WTC11 (cell line): ENCODE measurements at regions not wholly inside any gene's neighbourhood (a gene's known extent, or its start where the extent isn't known, plus 50 kb on each side); places are given as distances from the start of the nearest gene placed in this dataset.

ENCODE experiments used
- ATAC-seq: fragments of 200-7000 bp; cut with Tn5 transposase; 2 replicates; pipeline ENCODE4 v1.10.0; 2021; ENCODE audit warnings: mild to moderate bottlenecking, moderate library complexity
- CTCF ChIA-PET: fragments of 300-600 bp; sonication (Branson Sonifier 250); formaldehyde crosslinking; loops from one replicate; lab custom pipeline; 2021; ENCODE audit warnings: antibody characterized with exemption; lab: Charles Lee
- POLR2A ChIA-PET: fragments of 350-600 bp; sonication (Branson Sonifier 250); formaldehyde crosslinking; loops from one replicate; lab custom pipeline; 2021; ENCODE audit warnings: antibody characterized with exemption; lab: Charles Lee
- DNase-seq: peaks from one replicate; pipeline ENCODE4 v3.0.0; 2021; ENCODE audit warnings: low spot score
- H3K27ac Mint-ChIP-seq: 2 replicates; pipeline ENCODE4 v1.8.0; 2021; ENCODE audit warnings: mixed read lengths
- H3K27me3 Mint-ChIP-seq: 2 replicates; pipeline ENCODE4 v1.8.0; 2021; ENCODE audit warnings: low read depth, mild to moderate bottlenecking, moderate library complexity, mixed read lengths
- H3K36me3 Mint-ChIP-seq: 2 replicates; pipeline ENCODE4 v1.8.0; 2021; ENCODE audit warnings: mixed read lengths
- H3K4me1 Mint-ChIP-seq: 2 replicates; pipeline ENCODE4 v1.8.0; 2022; ENCODE audit warnings: mixed read lengths
- H3K4me3 Mint-ChIP-seq: 2 replicates; pipeline ENCODE4 v1.8.0; 2021; ENCODE audit warnings: mild to moderate bottlenecking, moderate library complexity, mixed read lengths
- H3K9me3 Mint-ChIP-seq: 2 replicates; pipeline ENCODE4 v1.8.0; 2021; ENCODE audit warnings: mixed read lengths
- ATF3 ChIP-seq: sonication (generic); formaldehyde crosslinking; conservative IDR thresholded peaks from 2 replicates; pipeline ENCODE4 v1.8.1; 2022; ENCODE audit warnings: mild to moderate bottlenecking, missing genetic modification reagents
- E2F5 ChIP-seq: sonication (generic); formaldehyde crosslinking; IDR thresholded peaks from 2 replicates; pipeline ENCODE4 v1.8.1; 2022; ENCODE audit warnings: mild to moderate bottlenecking, moderate library complexity, missing genetic modification reagents
- ESRRA ChIP-seq: sonication (generic); formaldehyde crosslinking; IDR thresholded peaks from 2 replicates; pipeline ENCODE4 v1.8.1; 2022; ENCODE audit warnings: mild to moderate bottlenecking, missing genetic modification reagents, borderline replicate concordance
- ETV6 ChIP-seq: sonication (generic); formaldehyde crosslinking; IDR thresholded peaks from 2 replicates; pipeline ENCODE4 v1.8.1; 2022; ENCODE audit warnings: mild to moderate bottlenecking, missing genetic modification reagents
- FOXJ3 ChIP-seq: sonication (generic); formaldehyde crosslinking; IDR thresholded peaks from 2 replicates; pipeline ENCODE4 v1.9.0; 2021; ENCODE audit warnings: missing genetic modification reagents, mild to moderate bottlenecking, borderline replicate concordance
- FOXK1 ChIP-seq: sonication (generic); formaldehyde crosslinking; IDR thresholded peaks from 2 replicates; pipeline ENCODE4 v1.8.0; 2022; ENCODE audit warnings: mild to moderate bottlenecking, moderate library complexity, missing genetic modification reagents
- HMGA2 ChIP-seq: fragments of 250-450 bp; sonication (Bioruptor Pico); IDR thresholded peaks from 2 replicates; pipeline ENCODE4 v1.4.0; 2021; ENCODE audit warnings: mild to moderate bottlenecking, moderate library complexity
- MYBL2 ChIP-seq: sonication (generic); formaldehyde crosslinking; IDR thresholded peaks from 2 replicates; pipeline ENCODE4 v1.8.1; 2023; ENCODE audit warnings: mild to moderate bottlenecking, moderate library complexity, missing genetic modification reagents
- NR1H2 ChIP-seq: sonication (generic); formaldehyde crosslinking; IDR thresholded peaks from 2 replicates; pipeline ENCODE4 v1.9.0; 2021; ENCODE audit warnings: mild to moderate bottlenecking, moderate library complexity, missing genetic modification reagents
- RELA ChIP-seq: sonication (generic); formaldehyde crosslinking; IDR thresholded peaks from 2 replicates; pipeline ENCODE4 v1.8.1; 2022; ENCODE audit warnings: missing genetic modification reagents, mild to moderate bottlenecking, borderline replicate concordance
- RORB ChIP-seq: fragments of 250-450 bp; sonication (Bioruptor Pico); IDR thresholded peaks from 2 replicates; pipeline ENCODE4 v1.9.0; 2021; ENCODE audit warnings: mild to moderate bottlenecking
- TEAD1 ChIP-seq: sonication (generic); formaldehyde crosslinking; IDR thresholded peaks from 2 replicates; pipeline ENCODE4 v1.8.0; 2022; ENCODE audit warnings: mild to moderate bottlenecking, missing genetic modification reagents
- ZNF219 ChIP-seq: sonication (generic); formaldehyde crosslinking; IDR thresholded peaks from 2 replicates; pipeline ENCODE4 v1.8.0; 2023; ENCODE audit warnings: missing genetic modification reagents, mild to moderate bottlenecking, borderline replicate concordance
- TF ChIP-seq, protein P1 (sequence below): sonication (generic); formaldehyde crosslinking; IDR thresholded peaks from 2 replicates; pipeline ENCODE4 v1.8.0; 2022; ENCODE audit warnings: missing genetic modification reagents
- TF ChIP-seq, protein P2 (sequence below): fragments of 250-450 bp; sonication (Bioruptor Pico); conservative IDR thresholded peaks from 2 replicates; pipeline ENCODE4 v1.9.0; 2021; ENCODE audit warnings: mild to moderate bottlenecking
- TF ChIP-seq, protein P3 (sequence below): sonication (generic); formaldehyde crosslinking; IDR thresholded peaks from 2 replicates; pipeline ENCODE4 v1.8.0; 2022; ENCODE audit warnings: mild to moderate bottlenecking, missing genetic modification reagents

- Mint-ChIP-seq H3K9me3 (no peaks in the 10 kb centered on the region), H3K36me3 (no peaks in the 10 kb centered on the region), H3K27me3 (no peaks in the 10 kb centered on the region; the same call in 1 of the 2 replicates), H3K4me3 (no peak overlapping the region), H3K4me1 (peaks cover 11% of the 10 kb centered on the region), H3K27ac (no peak overlapping the region)
- CTCF ChIA-PET: no interaction called here
- ATAC-seq (no peak), DNase-seq (no peak)
- TF ChIP-seq NR1H2 (CRISPR knock-in tag) (no peak), ATF3 (CRISPR knock-in tag) (no peak), ZNF219 (CRISPR knock-in tag) (no peak), ESRRA (no peak)
- POLR2A ChIA-PET: no interaction called here
Observed at GRCh38 chr12:67926063-67926462, 63.2 kb upstream of the IFNG-AS1 start.

DNA sequence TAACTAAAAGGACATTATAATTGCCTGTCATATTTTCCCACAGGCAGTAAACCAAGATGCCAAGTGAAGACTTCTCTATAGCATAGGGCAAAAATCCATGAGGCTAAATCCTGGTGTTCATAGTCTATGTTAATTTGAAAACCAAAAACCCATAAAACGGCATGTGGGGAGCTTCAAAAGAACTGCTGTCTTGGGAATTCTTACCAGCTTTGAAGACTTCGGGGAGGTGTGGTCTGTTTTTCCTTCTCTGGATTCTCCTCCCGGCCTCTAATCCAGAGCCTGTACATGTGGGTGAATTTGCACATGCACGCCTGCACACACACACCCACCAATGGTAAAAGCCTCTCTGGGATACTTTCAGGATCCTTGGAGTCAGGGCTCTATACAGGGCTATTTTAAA, 61.9 kb upstream of the IFNG-AS1 start:
- Mint-ChIP-seq H3K27me3 (no peaks in the 10 kb centered on the region; the same call in 1 of the 2 replicates), H3K4me3 (no peak overlapping the region), H3K27ac (no peak overlapping the region), H3K9me3 (no peaks in the 10 kb centered on the region), H3K36me3 (no peaks in the 10 kb centered on the region), H3K4me1 (peaks cover 6% of the 10 kb centered on the region; the same call in 1 of the 2 replicates)
- ATAC-seq (no peak), DNase-seq (no peak)
- TF ChIP-seq E2F5 (CRISPR knock-in tag) (no peak), RORB (CRISPR knock-in tag) (no peak)
- ChIA-PET CTCF (no interaction called here), POLR2A (no interaction called here)

- Mint-ChIP-seq H3K27me3 (no peaks in the 10 kb centered on the region; the same call in 1 of the 2 replicates), H3K36me3 (no peaks in the 10 kb centered on the region), H3K4me1 (peaks cover 6% of the 10 kb centered on the region; the same call in 1 of the 2 replicates), H3K27ac (no peak overlapping the region), H3K4me3 (no peak overlapping the region), H3K9me3 (no peaks in the 10 kb centered on the region)
- TF ChIP-seq FOXK1 (CRISPR knock-in tag): no peak
- TF ChIP-seq RELA (CRISPR knock-in tag): no peak
- DNase-seq (no peak), ATAC-seq (no peak)
- ChIA-PET CTCF (no interaction called here), POLR2A (no interaction called here)
Observed at GRCh38 chr12:67927815-67928214, 61.4 kb upstream of the IFNG-AS1 start.

DNA sequence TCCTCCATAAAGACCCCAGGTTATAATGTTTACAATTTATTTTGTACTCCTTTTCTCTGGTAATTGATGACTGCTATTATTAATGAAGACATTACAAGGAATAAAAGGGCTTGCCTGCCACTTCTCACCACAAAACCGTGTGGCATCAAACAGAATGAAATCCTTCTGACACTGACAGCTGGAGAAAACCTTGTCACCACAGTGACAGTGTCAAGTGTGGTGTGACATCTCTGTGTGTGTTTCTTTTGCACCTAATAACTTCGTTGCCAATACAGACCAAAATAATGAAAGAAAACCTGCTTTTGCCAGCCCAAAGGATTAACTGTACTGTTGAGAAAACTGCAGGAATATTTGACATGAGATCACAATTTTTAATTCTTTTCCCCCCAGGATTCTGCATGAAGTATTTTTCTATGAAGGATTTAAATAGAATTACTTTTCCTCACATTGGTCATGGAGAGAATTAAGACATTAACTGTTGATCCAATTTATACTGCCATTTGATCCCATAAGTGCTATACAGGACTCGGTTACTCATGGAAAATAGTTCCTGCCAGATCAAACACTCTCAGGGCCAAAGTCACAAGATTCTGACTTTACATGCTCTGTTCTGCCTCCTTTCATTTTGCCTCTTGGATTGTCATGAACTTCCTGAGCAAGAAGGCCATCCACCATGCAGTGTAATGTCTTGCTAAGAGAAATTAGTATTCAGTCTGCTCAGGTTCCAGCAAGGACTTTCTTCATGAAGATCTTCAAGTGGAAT, 60.4 kb upstream of the IFNG-AS1 start:
- ATAC-seq: no peak
- POLR2A ChIA-PET: no interaction called here
- no peaks in the 10 kb centered on the region for H3K4me1 Mint-ChIP-seq

GRCh38 chr12:67929384-67929772, 59.9 kb upstream of the IFNG-AS1 start:
- no peak for ATAC-seq
- POLR2A ChIA-PET: no interaction called here
- no peak overlapping the region for H3K27ac Mint-ChIP-seq
- TF ChIP-seq, protein P1, sequence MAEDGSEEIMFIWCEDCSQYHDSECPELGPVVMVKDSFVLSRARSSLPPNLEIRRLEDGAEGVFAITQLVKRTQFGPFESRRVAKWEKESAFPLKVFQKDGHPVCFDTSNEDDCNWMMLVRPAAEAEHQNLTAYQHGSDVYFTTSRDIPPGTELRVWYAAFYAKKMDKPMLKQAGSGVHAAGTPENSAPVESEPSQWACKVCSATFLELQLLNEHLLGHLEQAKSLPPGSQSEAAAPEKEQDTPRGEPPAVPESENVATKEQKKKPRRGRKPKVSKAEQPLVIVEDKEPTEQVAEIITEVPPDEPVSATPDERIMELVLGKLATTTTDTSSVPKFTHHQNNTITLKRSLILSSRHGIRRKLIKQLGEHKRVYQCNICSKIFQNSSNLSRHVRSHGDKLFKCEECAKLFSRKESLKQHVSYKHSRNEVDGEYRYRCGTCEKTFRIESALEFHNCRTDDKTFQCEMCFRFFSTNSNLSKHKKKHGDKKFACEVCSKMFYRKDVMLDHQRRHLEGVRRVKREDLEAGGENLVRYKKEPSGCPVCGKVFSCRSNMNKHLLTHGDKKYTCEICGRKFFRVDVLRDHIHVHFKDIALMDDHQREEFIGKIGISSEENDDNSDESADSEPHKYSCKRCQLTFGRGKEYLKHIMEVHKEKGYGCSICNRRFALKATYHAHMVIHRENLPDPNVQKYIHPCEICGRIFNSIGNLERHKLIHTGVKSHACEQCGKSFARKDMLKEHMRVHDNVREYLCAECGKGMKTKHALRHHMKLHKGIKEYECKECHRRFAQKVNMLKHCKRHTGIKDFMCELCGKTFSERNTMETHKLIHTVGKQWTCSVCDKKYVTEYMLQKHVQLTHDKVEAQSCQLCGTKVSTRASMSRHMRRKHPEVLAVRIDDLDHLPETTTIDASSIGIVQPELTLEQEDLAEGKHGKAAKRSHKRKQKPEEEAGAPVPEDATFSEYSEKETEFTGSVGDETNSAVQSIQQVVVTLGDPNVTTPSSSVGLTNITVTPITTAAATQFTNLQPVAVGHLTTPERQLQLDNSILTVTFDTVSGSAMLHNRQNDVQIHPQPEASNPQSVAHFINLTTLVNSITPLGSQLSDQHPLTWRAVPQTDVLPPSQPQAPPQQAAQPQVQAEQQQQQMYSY: no peak
- no peak for TF ChIP-seq HMGA2 (CRISPR knock-in tag)
- TF ChIP-seq FOXJ3 (CRISPR knock-in tag): no peak
- TF ChIP-seq ESRRA: no peak
- TF ChIP-seq, protein P2, sequence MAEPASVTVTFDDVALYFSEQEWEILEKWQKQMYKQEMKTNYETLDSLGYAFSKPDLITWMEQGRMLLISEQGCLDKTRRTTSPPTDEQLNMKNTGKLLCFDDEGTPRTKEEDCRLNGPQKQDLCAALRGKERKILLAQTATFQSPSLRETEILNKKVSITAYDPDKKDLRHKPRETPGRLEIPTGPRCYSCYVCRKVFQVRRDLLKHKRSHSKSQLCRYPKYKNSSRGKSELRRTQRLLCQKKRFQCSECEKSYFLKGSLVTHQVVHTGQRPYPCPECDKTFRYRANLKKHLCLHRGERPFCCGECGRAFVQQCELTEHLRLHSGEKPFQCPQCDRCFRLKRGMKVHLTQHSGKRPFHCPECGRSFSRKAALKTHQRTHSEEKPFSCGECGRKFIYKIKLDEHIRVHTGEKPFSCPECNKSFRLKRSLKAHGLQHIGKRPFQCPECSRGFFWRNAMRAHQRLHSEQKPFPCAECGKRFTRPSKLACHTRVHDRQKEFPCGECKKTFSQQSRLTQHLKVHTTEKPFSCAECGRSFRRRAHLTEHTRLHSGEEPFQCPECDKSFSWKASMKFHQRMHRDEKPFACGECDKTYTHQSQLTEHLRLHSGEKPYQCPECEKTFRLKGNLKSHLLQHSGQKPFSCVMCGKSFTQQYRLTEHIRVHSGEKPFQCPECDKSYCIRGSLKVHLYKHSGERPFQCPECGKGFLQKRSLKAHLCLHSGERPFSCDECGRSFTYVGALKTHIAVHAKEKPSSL (CRISPR knock-in tag): no peak
- TF ChIP-seq TEAD1: no peak
- TF ChIP-seq ATF3 (CRISPR knock-in tag): no peak

More for the DNA sequence above, 60.4 kb upstream of the IFNG-AS1 start:
- no peak for DNase-seq
- no peaks in the 10 kb centered on the region for H3K36me3 Mint-ChIP-seq
- TF ChIP-seq, protein P3, sequence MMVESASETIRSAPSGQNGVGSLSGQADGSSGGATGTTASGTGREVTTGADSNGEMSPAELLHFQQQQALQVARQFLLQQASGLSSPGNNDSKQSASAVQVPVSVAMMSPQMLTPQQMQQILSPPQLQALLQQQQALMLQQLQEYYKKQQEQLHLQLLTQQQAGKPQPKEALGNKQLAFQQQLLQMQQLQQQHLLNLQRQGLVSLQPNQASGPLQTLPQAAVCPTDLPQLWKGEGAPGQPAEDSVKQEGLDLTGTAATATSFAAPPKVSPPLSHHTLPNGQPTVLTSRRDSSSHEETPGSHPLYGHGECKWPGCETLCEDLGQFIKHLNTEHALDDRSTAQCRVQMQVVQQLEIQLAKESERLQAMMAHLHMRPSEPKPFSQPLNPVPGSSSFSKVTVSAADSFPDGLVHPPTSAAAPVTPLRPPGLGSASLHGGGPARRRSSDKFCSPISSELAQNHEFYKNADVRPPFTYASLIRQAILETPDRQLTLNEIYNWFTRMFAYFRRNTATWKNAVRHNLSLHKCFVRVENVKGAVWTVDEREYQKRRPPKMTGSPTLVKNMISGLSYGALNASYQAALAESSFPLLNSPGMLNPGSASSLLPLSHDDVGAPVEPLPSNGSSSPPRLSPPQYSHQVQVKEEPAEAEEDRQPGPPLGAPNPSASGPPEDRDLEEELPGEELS: no peak
- TF ChIP-seq MYBL2 (CRISPR knock-in tag) (no peak), ETV6 (CRISPR knock-in tag) (no peak)
- no peak overlapping the region for H3K4me3 Mint-ChIP-seq
- H3K27ac Mint-ChIP-seq: no peak overlapping the region
- H3K9me3 Mint-ChIP-seq: no peaks in the 10 kb centered on the region
- CTCF ChIA-PET: no interaction called here
- H3K27me3 Mint-ChIP-seq: no peaks in the 10 kb centered on the region; the same call in 1 of the 2 replicates

More at GRCh38 chr12:67929384-67929772, 59.9 kb upstream of the IFNG-AS1 start:
- Mint-ChIP-seq H3K27me3 (no peaks in the 10 kb centered on the region; the same call in 1 of the 2 replicates), H3K36me3 (no peaks in the 10 kb centered on the region), H3K9me3 (no peaks in the 10 kb centered on the region), H3K4me1 (no peaks in the 10 kb centered on the region), H3K4me3 (no peak overlapping the region)
- CTCF ChIA-PET: no interaction called here
- DNase-seq: no peak
